OCI-LY7 (cell line): ENCODE measurements at regions not wholly inside any gene's neighbourhood (a gene's known extent, or its start where the extent isn't known, plus 50 kb on each side); places are given as distances from the start of the nearest gene placed in this dataset.

ENCODE experiments used
- BruUV-seq: library from RNA; stranded (reverse); fragments of 400-500 nt; replicated peaks from 2 replicates; lab custom pipeline; 2021; lab: Mats Ljungman, UMichigan
- CTCF ChIA-PET: fragments of 300-600 bp; sonication (Branson Sonifier 250); formaldehyde crosslinking; loops from one replicate; lab custom pipeline; 2022; ENCODE audit warnings: antibody characterized with exemption; ENCODE audit not compliant: unreplicated experiment; lab: Charles Lee
- POLR2A ChIA-PET: fragments of 300-600 bp; sonication (Branson Sonifier 250); formaldehyde crosslinking; loops from one replicate; lab custom pipeline; 2022; ENCODE audit warnings: antibody characterized with exemption; lab: Charles Lee
- DNase-seq: peaks from one replicate; pipeline ENCODE4 v3.0.0-alpha.2; 2015; ENCODE audit warnings: low spot score
- H2AFZ ChIP-seq: fragments of 200-600 bp; sonication (generic), shearing (Covaris generic); 2 replicates; pipeline ENCODE4 v1.6.1; 2014; ENCODE audit warnings: mild to moderate bottlenecking, antibody characterized with exemption, low read length, moderate library complexity
- H3K27ac ChIP-seq: fragments of 200-600 bp; sonication (generic); 2 replicates; pipeline ENCODE4 v1.5.1; 2014; ENCODE audit warnings: mixed run types, low read depth, mild to moderate bottlenecking, moderate library complexity, low read length, inconsistent platforms; ENCODE audit not compliant: poor library complexity, severe bottlenecking
- H3K36me3 ChIP-seq: fragments of 200-600 bp; sonication (generic); 2 replicates; pipeline ENCODE4 v1.6.1; 2014; ENCODE audit warnings: mild to moderate bottlenecking, antibody characterized with exemption, low read length, moderate library complexity, mixed read lengths; ENCODE audit not compliant: insufficient read depth
- H3K4me1 ChIP-seq: fragments of 200-600 bp; sonication (generic); 2 replicates; pipeline ENCODE4 v1.5.1; 2014; ENCODE audit warnings: mild to moderate bottlenecking, low read length; ENCODE audit not compliant: insufficient read depth, poor library complexity, severe bottlenecking
- H3K4me2 ChIP-seq: fragments of 200-600 bp; sonication (generic); 2 replicates; pipeline ENCODE4 v1.6.1; 2014; ENCODE audit warnings: mild to moderate bottlenecking, low read length
- H3K4me3 ChIP-seq: fragments of 200-600 bp; sonication (generic); 2 replicates; pipeline ENCODE4 v1.5.1; 2014; ENCODE audit warnings: mild to moderate bottlenecking, low read depth, low read length; ENCODE audit not compliant: poor library complexity, severe bottlenecking
- H3K79me2 ChIP-seq: fragments of 200-600 bp; sonication (generic); 2 replicates; pipeline ENCODE4 v1.6.1; 2016; ENCODE audit warnings: low read depth, mild to moderate bottlenecking, low read length, moderate library complexity, mixed read lengths; ENCODE audit not compliant: insufficient read depth
- H3K9me2 ChIP-seq: fragments of 200-600 bp; sonication (generic); 2 replicates; pipeline ENCODE4 v1.6.1; 2016; ENCODE audit warnings: mild to moderate bottlenecking, low read length, mixed read lengths; ENCODE audit not compliant: insufficient read depth
- H3K9me3 ChIP-seq: fragments of 200-600 bp; sonication (generic); 2 replicates; pipeline ENCODE4 v1.6.1; 2014; ENCODE audit warnings: mild to moderate bottlenecking, mixed run types, low read length, mixed read lengths
- H4K20me1 ChIP-seq: fragments of 200-600 bp; sonication (generic); 2 replicates; pipeline ENCODE4 v1.6.1; 2014; ENCODE audit warnings: mild to moderate bottlenecking, antibody characterized with exemption, low read length, moderate library complexity, mixed read lengths; ENCODE audit not compliant: insufficient read depth
- CTCF ChIP-seq: fragments of 200-600 bp; sonication (generic); conservative IDR thresholded peaks from 2 replicates; pipeline ENCODE4 v1.5.1; 2014; ENCODE audit warnings: mild to moderate bottlenecking, antibody characterized with exemption, low read length, moderate library complexity, mixed read lengths
- EZH2phosphoT487 ChIP-seq: fragments of 200-600 bp; sonication (generic); IDR thresholded peaks from 2 replicates; pipeline ENCODE4 v1.6.1; 2018; ENCODE audit warnings: low read depth, borderline replicate concordance, mild to moderate bottlenecking, mixed run types, antibody characterized with exemption, low read length, moderate library complexity, mixed read lengths
- intact Hi-C: fragments of 100-400 bp; cut with micrococcal nuclease; formaldehyde crosslinking; loops from one replicate; pipeline ENCODE4 v1.10.0; 2022; ENCODE audit not compliant: unreplicated experiment

DNA sequence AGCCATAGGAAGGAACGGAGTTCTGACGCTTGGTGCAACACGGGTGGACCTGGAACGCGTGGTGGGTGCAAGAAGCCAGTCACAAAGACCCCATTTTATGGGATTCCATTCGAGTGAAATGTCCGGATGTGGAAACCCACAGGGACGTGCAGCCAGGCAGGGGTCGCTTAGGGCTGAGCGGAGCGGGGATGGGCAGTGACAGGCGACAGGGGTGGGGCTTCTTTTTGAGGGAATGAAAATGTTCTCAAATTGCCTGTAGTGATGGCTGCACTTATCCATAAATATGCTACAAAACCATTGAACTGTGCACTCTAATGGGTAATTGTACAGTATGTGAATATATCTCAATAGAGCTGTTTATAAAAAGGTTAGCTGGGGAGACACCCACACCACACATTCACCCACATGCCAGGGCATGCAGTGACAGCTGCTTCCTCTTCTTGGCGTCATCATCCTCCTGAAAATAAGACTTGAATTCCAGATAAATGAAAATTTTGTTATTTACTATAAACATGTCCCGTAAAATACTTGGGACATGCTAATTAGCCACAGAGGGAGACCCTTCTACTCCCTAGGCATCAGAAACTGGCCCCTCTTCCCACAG, 71.3 kb upstream of the OLFM1 start:
- TF ChIP-seq CTCF (no peak), EZH2phosphoT487 (no peak)
- Histone ChIP-seq H3K4me1 (no peaks in the 10 kb centered on the region), H3K79me2 (no peaks in the 10 kb centered on the region), H2AFZ (no peak overlapping the region), H3K4me3 (no peak overlapping the region), H4K20me1 (no peaks in the 10 kb centered on the region), H3K4me2 (no peak overlapping the region), H3K27ac (no peak overlapping the region), H3K36me3 (no peaks in the 10 kb centered on the region), H3K9me3 (no peaks in the 10 kb centered on the region), H3K9me2 (no peaks in the 10 kb centered on the region)
- CTCF ChIA-PET: no interaction called here
- BruUV-seq: no TSS peak
- no peak for DNase-seq
- POLR2A ChIA-PET: no interaction called here
- intact Hi-C loops: no loop called here

- ChIA-PET CTCF (no interaction called here), POLR2A (no interaction called here)
- Histone ChIP-seq H3K4me3 (no peak overlapping the region), H3K4me1 (no peaks in the 10 kb centered on the region), H3K9me3 (no peaks in the 10 kb centered on the region), H3K36me3 (no peaks in the 10 kb centered on the region), H3K9me2 (no peaks in the 10 kb centered on the region), H3K4me2 (no peak overlapping the region), H4K20me1 (no peaks in the 10 kb centered on the region), H3K79me2 (no peaks in the 10 kb centered on the region), H2AFZ (no peak overlapping the region), H3K27ac (no peak overlapping the region)
- TF ChIP-seq CTCF (no peak), EZH2phosphoT487 (no peak)
- DNase-seq: no peak
- intact Hi-C loops: no loop called here
- no TSS peak for BruUV-seq
These were observed 70.6 kb upstream of the OLFM1 start for GRCh38 chr9:135016876-135017275.

DNA sequence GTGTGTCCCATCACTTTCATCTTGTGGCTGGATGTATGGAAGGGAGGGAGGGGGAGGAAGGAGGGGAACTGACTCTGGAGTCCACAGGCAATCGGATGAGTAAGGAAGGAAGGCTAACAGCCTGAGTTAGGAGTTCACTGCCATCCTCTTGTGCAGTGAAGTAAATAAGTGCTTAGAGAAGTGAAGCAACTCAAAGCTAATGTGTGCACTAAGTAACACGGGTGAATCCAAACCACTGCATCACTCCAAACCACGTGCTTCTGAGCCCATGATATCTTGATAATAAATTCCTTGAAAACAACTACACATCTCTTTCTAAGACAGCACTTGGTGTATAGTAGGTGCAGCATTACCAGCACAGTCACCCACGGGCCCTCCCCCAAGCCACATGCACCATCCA, 69.6 kb upstream of the OLFM1 start:
- ChIA-PET CTCF (no interaction called here), POLR2A (no interaction called here)
- TF ChIP-seq EZH2phosphoT487 (no peak), CTCF (no peak)
- Histone ChIP-seq H3K79me2 (no peaks in the 10 kb centered on the region), H3K27ac (no peak overlapping the region), H2AFZ (no peak overlapping the region), H3K9me3 (no peaks in the 10 kb centered on the region), H3K36me3 (no peaks in the 10 kb centered on the region), H3K4me2 (no peak overlapping the region), H3K9me2 (no peaks in the 10 kb centered on the region), H3K4me3 (no peak overlapping the region), H3K4me1 (no peaks in the 10 kb centered on the region), H4K20me1 (no peaks in the 10 kb centered on the region)
- no peak for DNase-seq
- intact Hi-C loops: no loop called here
- BruUV-seq: no TSS peak
